CD4-positive, alpha-beta T cell (primary cell): ENCODE measurements at regions not wholly inside any gene's neighbourhood (a gene's known extent, or its start where the extent isn't known, plus 50 kb on each side); places are given as distances from the start of the nearest gene placed in this dataset.

Source experiments
- ATAC-seq: fragments of 200-7000 bp; cut with Tn5 transposase; one replicate; pipeline ENCODE4 v1.10.0; 2022; ENCODE audit warnings: mild to moderate bottlenecking; ENCODE audit not compliant: poor library complexity
- CTCF ChIA-PET: fragments of 350-600 bp; sonication (Branson Sonifier 250); formaldehyde crosslinking; loops from one replicate; lab custom pipeline; 2021; ENCODE audit warnings: antibody characterized with exemption, inconsistent platforms; lab: Charles Lee
- POLR2A ChIA-PET: fragments of 350-600 bp; sonication (Branson Sonifier 250); formaldehyde crosslinking; loops from one replicate; lab custom pipeline; 2021; ENCODE audit warnings: antibody characterized with exemption, inconsistent platforms; lab: Charles Lee
- DNase-seq, 14 experiments: peaks; one replicate each; pipeline ENCODE4 v3.0.0-alpha.2; 2013 to 2020; ENCODE audit warnings: mixed read lengths in 2 of 14
- H3K27ac ChIP-seq, 2 donors: one replicate each; pipeline versions ENCODE4 v1.5.1 to v1.7.0; 2013; ENCODE audit warnings: low read length in 2 of 2, low read depth in 1 of 2, mild to moderate bottlenecking in 1 of 2
- H3K27me3 ChIP-seq, 2 experiments: 1 replicate in 1 of 2; 2 replicates in 1 of 2; pipeline versions ENCODE4 v1.6.1 to v1.7.0; 2013; ENCODE audit warnings: low read length in 2 of 2, control low read depth in 1 of 2, mild to moderate bottlenecking in 1 of 2, moderate library complexity in 1 of 2; ENCODE audit not compliant: insufficient read depth in 2 of 2, control insufficient read depth in 1 of 2
- H3K36me3 ChIP-seq: one replicate; pipeline ENCODE4 v1.6.1; 2013; ENCODE audit warnings: low read length, control low read depth; ENCODE audit not compliant: insufficient read depth
- H3K4me1 ChIP-seq: one replicate; pipeline ENCODE4 v1.6.1; 2013; ENCODE audit warnings: low read length, control low read depth; ENCODE audit not compliant: insufficient read depth
- H3K4me3 ChIP-seq: one replicate; pipeline ENCODE4 v1.5.1; 2013; ENCODE audit warnings: mild to moderate bottlenecking, low read length, moderate library complexity
- H3K9me3 ChIP-seq, 2 experiments: 1 replicate in 1 of 2; 2 replicates in 1 of 2; pipeline versions ENCODE4 v1.6.1 to v1.7.0; 2013; ENCODE audit warnings: low read length in 2 of 2, mild to moderate bottlenecking in 2 of 2, control low read depth in 1 of 2, moderate library complexity in 1 of 2; ENCODE audit not compliant: control insufficient read depth in 1 of 2, insufficient read depth in 1 of 2
- H3K27ac Mint-ChIP-seq: one replicate; pipeline ENCODE4 v1.8.0; 2020; ENCODE audit warnings: mixed read lengths
- H3K27me3 Mint-ChIP-seq: one replicate; pipeline ENCODE4 v1.8.0; 2021; ENCODE audit warnings: mixed read lengths
- H3K36me3 Mint-ChIP-seq: one replicate; pipeline ENCODE4 v1.8.0; 2021; ENCODE audit warnings: low read depth, mixed read lengths
- H3K4me1 Mint-ChIP-seq: one replicate; pipeline ENCODE4 v1.8.0; 2021; ENCODE audit warnings: low read depth, mixed read lengths
- H3K4me3 Mint-ChIP-seq: one replicate; pipeline ENCODE4 v1.8.0; 2020; ENCODE audit warnings: mild to moderate bottlenecking, mixed read lengths
- H3K9me3 Mint-ChIP-seq: one replicate; pipeline ENCODE4 v1.8.0; 2020; ENCODE audit warnings: mixed read lengths
- CTCF ChIP-seq: fragments of 200-600 bp; IDR thresholded peaks from one replicate; pipeline ENCODE4 v1.8.0; 2022; ENCODE audit warnings: antibody characterized with exemption, mild to moderate bottlenecking
- intact Hi-C, 2 experiments: fragments of 100-400 bp; cut with DNase I in 1 of 2; cut with micrococcal nuclease in 1 of 2; formaldehyde crosslinking; loops; one replicate each; pipeline versions ENCODE4 v1.15.1 to v1.9.0; 2023 to 2025; cut with DNase I, micrococcal nuclease

- TF ChIP-seq CTCF = no peak
- DNase-seq = no peak
- Histone ChIP-seq H3K4me1 (no peaks in the 10 kb centered on the region), H3K9me3 (no peaks in the 10 kb centered on the region), H3K4me3 (no peak overlapping the region), H3K27ac (no peak overlapping the region), H3K36me3 (no peaks in the 10 kb centered on the region), H3K27me3 (no peaks in the 10 kb centered on the region)
- ATAC-seq = no peak
- no peaks in the 10 kb centered on the region for H3K27me3 Mint-ChIP-seq
- POLR2A ChIA-PET = no interaction called here
- no peak overlapping the region for H3K27ac Mint-ChIP-seq
- H3K9me3 Mint-ChIP-seq = peaks cover 12% of the 10 kb centered on the region
- intact Hi-C loops = no loop called here
- CTCF ChIA-PET = no interaction called here
- no peak overlapping the region for H3K4me3 Mint-ChIP-seq
- no peaks in the 10 kb centered on the region for H3K36me3 Mint-ChIP-seq
- no peaks in the 10 kb centered on the region for H3K4me1 Mint-ChIP-seq
These were observed 226.0 kb downstream of the TRPC6 start for GRCh38 chr11:101357771-101358170.

- ATAC-seq (no peak), DNase-seq (no peak)
- Mint-ChIP-seq H3K4me3 (no peak overlapping the region), H3K27me3 (no peaks in the 10 kb centered on the region), H3K9me3 (peaks cover 10% of the 10 kb centered on the region), H3K27ac (no peak overlapping the region), H3K4me1 (no peaks in the 10 kb centered on the region), H3K36me3 (no peaks in the 10 kb centered on the region)
- no peak for TF ChIP-seq CTCF
- Histone ChIP-seq H3K27me3 (no peaks in the 10 kb centered on the region), H3K4me3 (no peak overlapping the region), H3K36me3 (no peaks in the 10 kb centered on the region), H3K9me3 (no peaks in the 10 kb centered on the region), H3K4me1 (no peaks in the 10 kb centered on the region), H3K27ac (no peak overlapping the region)
- intact Hi-C loops = no loop called here
- ChIA-PET POLR2A (no interaction called here), CTCF (interaction anchor here (0.7 kb wide), 1 partner anchor 12 kb away, joined by 3 read pairs; no protein-coding TSS in a partner anchor)
These were observed 225.2 kb upstream of the PGR start for GRCh38 chr11:101354801-101355200.

- Mint-ChIP-seq H3K4me3 (no peak overlapping the region), H3K4me1 (no peaks in the 10 kb centered on the region), H3K9me3 (peaks cover 11% of the 10 kb centered on the region), H3K27ac (no peak overlapping the region), H3K27me3 (no peaks in the 10 kb centered on the region), H3K36me3 (no peaks in the 10 kb centered on the region)
- no peaks in the 10 kb centered on the region for H3K27me3 ChIP-seq
- CTCF ChIA-PET = no interaction called here
- POLR2A ChIA-PET = no interaction called here
- H3K4me3 ChIP-seq = no peak overlapping the region
- ATAC-seq (no peak), DNase-seq (no peak)
- intact Hi-C loops = no loop called here
- H3K4me1 ChIP-seq = no peaks in the 10 kb centered on the region
- H3K36me3 ChIP-seq = no peaks in the 10 kb centered on the region
- no peak overlapping the region for H3K27ac ChIP-seq
- no peaks in the 10 kb centered on the region for H3K9me3 ChIP-seq
- no peak for TF ChIP-seq CTCF
These were observed 219.2 kb upstream of the PGR start for GRCh38 chr11:101348786-101349185.
